ENCODE measurements at regions not wholly inside any gene's neighbourhood (a gene's known extent, or its start where the extent isn't known, plus 50 kb on each side); places are given as distances from the start of the nearest gene placed in this dataset.

DNA sequence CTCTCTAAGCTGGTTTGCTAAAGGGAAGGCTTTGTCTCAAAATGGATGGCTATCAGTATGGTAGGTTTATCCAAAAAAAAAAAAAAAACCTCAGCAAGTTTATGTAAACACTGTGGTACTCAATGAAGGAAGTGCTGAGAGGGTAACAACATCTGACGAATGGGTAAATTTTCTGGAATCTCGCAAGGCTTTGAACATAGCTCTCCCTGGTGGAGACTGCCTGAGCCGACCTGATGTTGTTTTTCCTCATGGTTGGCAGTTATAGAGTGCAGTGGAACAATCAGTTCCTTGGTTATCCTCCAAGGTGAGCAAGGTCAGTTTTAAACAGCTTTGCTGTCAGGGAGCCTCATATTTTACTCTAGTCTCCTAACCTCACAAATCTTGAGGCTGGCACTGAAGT lies 94.6 kb downstream of the ZPLD1 start:
- DNase-seq, result no peak
- H3K27me3 Mint-ChIP-seq, result no peaks in the 10 kb centered on the region

DNA sequence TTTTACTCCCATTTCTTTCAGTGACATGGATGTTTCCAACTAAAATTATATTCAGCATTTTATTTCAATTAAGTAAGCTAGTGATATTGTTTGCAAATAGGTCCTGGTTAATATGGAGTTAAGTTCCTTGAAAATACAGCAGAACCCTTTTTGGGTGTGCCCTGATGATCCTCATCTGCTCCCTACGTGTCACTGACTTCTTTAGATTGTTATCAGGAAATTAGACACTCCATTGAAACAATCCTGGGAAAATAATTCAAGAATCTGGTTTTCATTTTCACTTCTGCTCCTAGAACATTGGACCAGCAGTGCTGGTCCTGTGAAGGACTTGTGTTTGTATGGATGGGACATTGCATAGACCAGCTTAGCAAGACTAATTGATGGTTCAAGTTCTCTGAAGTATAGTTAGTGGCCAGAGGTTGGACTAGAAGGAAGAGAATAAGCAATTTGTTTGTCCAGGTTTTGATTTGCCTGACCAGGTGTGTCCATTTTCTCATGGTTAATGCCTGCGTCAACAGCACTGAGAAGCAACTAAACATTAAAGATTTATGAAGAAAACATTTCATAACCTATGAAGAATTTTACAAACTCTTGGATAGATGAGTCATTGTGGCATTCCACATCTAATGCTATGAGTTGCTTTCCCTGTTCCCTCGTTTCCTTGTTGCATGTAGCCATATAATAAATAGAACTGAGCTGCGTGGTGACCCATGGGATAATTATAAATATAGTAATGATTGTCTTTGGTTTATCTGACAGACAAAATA lies 95.8 kb downstream of the ZPLD1 start:
- H3K4me3 Mint-ChIP-seq, result no peak overlapping the region
- no peaks in the 10 kb centered on the region for H3K36me3 Mint-ChIP-seq
- no peak for DNase-seq
- H3K27ac Mint-ChIP-seq, result no peak overlapping the region
- peaks cover 1% of the 10 kb centered on the region for H3K4me1 Mint-ChIP-seq
- no peaks in the 10 kb centered on the region for H3K27me3 Mint-ChIP-seq
- H3K9me3 Mint-ChIP-seq, result no peaks in the 10 kb centered on the region

More for the DNA sequence above, 94.6 kb downstream of the ZPLD1 start:
- Mint-ChIP-seq H3K4me1 (peaks cover 1% of the 10 kb centered on the region), H3K36me3 (no peaks in the 10 kb centered on the region), H3K27ac (no peak overlapping the region), H3K9me3 (no peaks in the 10 kb centered on the region), H3K4me3 (no peak overlapping the region)

DNA sequence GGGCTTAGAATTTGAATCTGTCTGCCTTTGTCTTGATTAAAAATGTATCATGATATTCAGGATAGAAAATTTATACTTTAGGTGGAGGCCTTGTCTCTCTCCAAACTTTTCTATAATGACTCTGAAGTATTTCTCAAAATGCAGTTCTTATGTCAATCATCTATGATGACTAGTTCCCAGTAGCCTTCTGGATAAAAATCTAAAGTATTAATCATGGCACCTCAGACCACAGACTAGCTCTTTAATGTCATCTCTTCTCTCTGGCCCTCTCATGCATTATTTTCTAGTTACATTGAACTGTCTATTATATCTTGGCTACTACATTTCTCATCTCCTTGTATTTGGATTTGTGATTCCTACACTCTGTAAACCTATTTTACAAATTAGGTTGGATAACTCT lies 96.9 kb downstream of the ZPLD1 start:
- H3K4me1 Mint-ChIP-seq, result peaks cover 1% of the 10 kb centered on the region
- H3K27me3 Mint-ChIP-seq, result no peaks in the 10 kb centered on the region
- H3K4me3 Mint-ChIP-seq, result no peak overlapping the region
- H3K27ac Mint-ChIP-seq, result no peak overlapping the region
- H3K9me3 Mint-ChIP-seq, result no peaks in the 10 kb centered on the region
- no peaks in the 10 kb centered on the region for H3K36me3 Mint-ChIP-seq
- no peak for DNase-seq

DNA sequence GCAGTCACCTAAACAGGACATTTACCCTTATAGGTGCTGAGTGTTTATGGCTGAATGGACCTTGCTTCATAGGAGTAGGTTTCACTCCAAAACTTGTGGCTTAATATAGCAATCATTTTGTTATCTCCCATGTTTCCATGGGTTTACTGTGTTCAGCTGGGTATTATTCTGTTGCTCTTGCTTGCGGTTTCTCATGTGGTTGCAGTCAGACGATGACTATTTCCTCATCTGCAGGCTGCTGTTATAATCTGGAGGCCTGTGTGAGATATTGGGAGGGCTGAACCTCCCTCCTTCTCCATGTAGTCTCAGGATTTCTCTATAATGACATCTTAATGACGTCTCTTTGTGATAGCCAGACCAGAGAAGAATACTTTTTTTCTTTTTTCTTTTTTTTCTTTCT lies 98.1 kb downstream of the ZPLD1 start:
- H3K4me1 Mint-ChIP-seq, result peaks cover 1% of the 10 kb centered on the region
- DNase-seq, result no peak
- H3K4me3 Mint-ChIP-seq, result no peak overlapping the region
- H3K27me3 Mint-ChIP-seq, result no peaks in the 10 kb centered on the region
- no peaks in the 10 kb centered on the region for H3K36me3 Mint-ChIP-seq
- no peaks in the 10 kb centered on the region for H3K9me3 Mint-ChIP-seq
- H3K27ac Mint-ChIP-seq, result no peak overlapping the region

DNA sequence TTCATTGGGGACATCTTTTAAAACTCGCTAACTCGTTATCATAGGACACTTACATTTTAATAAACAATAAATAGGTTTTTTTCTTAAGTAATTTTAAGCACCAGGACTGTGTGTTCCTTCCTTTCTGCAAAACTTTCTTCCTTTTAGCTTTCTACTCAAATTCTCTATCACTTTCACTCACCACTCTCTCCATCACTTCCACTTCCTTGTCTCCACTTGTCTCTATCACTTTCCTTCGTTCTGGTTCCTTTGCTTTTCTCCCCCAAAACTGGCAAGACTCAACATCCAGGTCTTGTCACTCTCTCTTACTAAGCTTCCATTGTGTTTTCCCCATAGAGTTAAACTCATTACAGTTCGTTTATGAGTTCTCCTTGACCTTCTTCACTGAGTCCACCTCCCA lies 99.0 kb downstream of the ZPLD1 start:
- peaks cover 1% of the 10 kb centered on the region for H3K4me1 Mint-ChIP-seq

DNA sequence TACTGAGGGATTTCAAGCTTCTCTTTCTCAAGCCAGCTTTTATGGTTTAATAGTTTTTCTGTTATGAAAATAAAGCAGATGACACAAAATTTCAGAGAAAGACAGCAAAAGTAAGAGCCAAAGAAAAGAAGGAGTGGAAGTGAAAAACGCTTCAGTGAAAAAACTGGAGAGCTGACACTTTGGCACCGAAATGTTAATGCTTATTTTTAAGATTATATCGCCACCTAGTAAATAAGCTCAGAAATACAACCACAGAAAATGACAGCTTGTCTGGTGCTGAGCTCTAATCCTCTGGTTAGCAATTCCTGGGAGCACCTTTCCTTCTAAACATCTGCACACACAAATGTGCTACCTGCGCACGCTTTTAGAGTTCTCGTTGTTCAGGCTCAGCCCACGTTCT lies 101.6 kb downstream of the ZPLD1 start:
- H3K4me1 Mint-ChIP-seq, result peaks cover 1% of the 10 kb centered on the region
- no peaks in the 10 kb centered on the region for H3K36me3 Mint-ChIP-seq
- H3K27ac Mint-ChIP-seq, result no peak overlapping the region
- H3K27me3 Mint-ChIP-seq, result peaks cover 4% of the 10 kb centered on the region
- H3K9me3 Mint-ChIP-seq, result no peaks in the 10 kb centered on the region
- no peak for DNase-seq
- H3K4me3 Mint-ChIP-seq, result no peak overlapping the region

More for the DNA sequence above, 99.0 kb downstream of the ZPLD1 start:
- Mint-ChIP-seq H3K36me3 (no peaks in the 10 kb centered on the region), H3K9me3 (no peaks in the 10 kb centered on the region), H3K4me3 (no peak overlapping the region), H3K27ac (no peak overlapping the region), H3K27me3 (no peaks in the 10 kb centered on the region)
- DNase-seq, result no peak

DNA sequence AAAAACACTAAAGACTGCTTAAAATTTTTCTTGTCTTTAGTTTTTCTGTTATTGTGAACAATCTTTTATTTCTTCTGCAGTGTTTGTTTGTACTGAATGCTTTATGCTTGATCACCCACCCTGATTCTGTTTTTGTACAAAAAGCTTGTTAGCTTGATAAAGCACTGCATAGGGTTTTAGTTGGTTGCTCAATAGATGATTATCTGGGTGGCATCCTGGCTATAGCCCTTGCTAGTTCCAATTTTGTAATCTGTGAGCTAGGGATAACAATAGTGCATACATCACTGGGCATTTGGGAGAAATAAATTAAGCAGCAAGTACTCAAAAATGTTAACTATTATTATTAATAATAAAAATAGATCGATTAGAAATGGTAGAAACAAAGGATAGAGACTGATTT lies 102.3 kb downstream of the ZPLD1 start:
- H3K4me1 Mint-ChIP-seq, result peaks cover 1% of the 10 kb centered on the region
- no peak overlapping the region for H3K4me3 Mint-ChIP-seq
- no peaks in the 10 kb centered on the region for H3K9me3 Mint-ChIP-seq
- no peaks in the 10 kb centered on the region for H3K36me3 Mint-ChIP-seq
- no peak for DNase-seq
- H3K27me3 Mint-ChIP-seq, result peaks cover 8% of the 10 kb centered on the region
- no peak overlapping the region for H3K27ac Mint-ChIP-seq

DNA sequence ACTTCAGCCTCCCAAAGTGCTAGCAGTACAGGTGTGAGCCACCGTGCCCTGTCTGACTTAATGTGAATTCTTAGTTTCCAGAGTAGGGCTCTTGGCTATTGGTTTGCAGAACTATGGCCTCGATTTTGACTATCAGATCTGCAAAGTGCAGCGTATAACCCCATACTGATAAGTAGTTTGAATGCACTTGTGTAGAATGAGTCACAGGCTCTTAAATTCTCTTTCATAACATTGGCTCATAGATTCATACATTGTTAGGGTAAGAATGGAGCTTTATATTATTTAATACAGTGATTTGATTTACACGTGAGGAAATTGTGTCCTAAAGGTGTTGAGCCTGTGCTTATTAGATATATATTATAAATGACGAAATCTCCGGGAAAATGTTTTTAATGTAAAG lies 109.9 kb downstream of the ZPLD1 start:
- Mint-ChIP-seq H3K27me3 (peaks cover 8% of the 10 kb centered on the region), H3K9me3 (no peaks in the 10 kb centered on the region), H3K36me3 (no peaks in the 10 kb centered on the region), H3K4me1 (no peaks in the 10 kb centered on the region), H3K4me3 (no peak overlapping the region), H3K27ac (no peak overlapping the region)
- DNase-seq, result no peak

DNA sequence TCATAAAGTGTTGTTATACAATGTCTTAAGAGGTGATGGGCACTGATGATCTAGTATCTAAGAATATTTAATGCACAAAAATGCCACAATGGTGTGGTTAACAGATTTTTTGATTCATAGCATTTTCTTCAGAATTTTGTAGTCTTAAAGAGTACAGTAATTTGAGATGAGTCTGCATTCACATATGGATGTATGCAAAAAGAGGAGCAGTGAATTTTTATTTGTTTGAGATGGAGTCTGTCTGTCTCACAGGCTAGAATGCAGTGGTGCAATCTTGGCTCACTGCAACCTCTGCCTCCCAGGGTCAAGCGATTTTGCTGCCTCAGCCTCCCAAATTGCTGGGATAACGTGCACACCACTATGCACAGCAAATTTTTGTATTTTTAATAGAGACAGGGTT lies 110.5 kb downstream of the ZPLD1 start:
- Mint-ChIP-seq H3K9me3 (no peaks in the 10 kb centered on the region), H3K4me1 (no peaks in the 10 kb centered on the region), H3K4me3 (no peak overlapping the region), H3K27me3 (peaks cover 8% of the 10 kb centered on the region), H3K36me3 (no peaks in the 10 kb centered on the region), H3K27ac (no peak overlapping the region)
- DNase-seq, result no peak

DNA sequence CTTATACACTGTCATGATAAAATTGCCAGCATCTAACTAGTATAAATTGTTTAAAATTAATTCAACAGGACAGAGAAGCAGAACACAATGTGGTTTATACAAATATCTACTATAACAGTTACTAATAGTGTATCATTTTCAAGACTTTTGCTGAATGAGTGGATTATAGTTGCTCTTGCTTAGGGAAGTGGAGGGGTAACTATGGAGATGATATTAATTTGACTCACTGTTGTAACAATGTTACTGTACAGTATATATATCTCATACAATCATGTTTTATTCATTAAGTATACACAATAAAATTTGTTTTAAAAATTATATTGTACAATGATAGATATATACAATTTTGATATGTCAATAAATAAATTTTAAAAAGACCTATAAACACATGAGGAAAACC lies 119.1 kb downstream of the ZPLD1 start:
- H3K27ac Mint-ChIP-seq, result no peak overlapping the region
- peaks cover 3% of the 10 kb centered on the region for H3K27me3 Mint-ChIP-seq
- H3K36me3 Mint-ChIP-seq, result no peaks in the 10 kb centered on the region
- H3K4me3 Mint-ChIP-seq, result no peak overlapping the region
- no peaks in the 10 kb centered on the region for H3K9me3 Mint-ChIP-seq
- H3K4me1 Mint-ChIP-seq, result no peaks in the 10 kb centered on the region
- no peak for DNase-seq

DNA sequence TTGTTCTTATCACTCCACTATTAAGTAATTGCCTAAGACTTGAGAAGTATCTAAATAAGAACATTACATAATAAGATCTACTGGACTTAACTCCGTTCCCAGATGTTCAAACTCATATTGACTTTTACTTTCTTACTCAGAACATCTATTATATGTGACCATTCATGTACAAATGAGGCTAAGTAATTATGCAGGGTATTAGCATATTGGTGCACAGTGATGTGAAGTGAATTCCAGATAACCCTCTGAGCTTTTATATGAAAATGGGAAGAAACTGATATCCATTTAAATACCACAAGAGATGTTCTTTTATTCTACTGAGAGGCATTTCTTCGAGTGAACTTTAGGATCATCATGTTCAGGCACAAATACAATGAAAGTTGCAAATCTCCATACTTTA lies 135.7 kb downstream of the ZPLD1 start:
- H3K27ac Mint-ChIP-seq, result no peak overlapping the region

DNA sequence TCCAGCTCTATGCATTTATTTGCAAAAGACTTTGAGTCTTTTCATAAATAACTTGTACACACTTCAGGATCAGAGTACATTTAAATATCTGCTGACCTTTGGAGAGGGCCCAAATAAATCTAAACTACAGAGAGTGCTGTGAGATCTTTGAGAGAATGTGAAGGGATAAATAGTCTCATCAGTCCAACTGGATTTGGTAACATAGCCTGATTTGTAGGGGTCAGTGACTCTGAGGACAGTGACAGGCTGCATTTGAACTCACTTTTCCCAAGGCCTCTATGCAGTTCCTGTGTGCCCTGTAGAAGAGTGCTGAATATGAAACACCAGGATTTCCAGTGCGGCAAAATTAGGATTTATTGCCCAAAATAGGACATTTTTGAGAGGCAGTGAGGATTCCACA lies 136.2 kb downstream of the ZPLD1 start:
- no peaks in the 10 kb centered on the region for H3K36me3 Mint-ChIP-seq
- H3K27me3 Mint-ChIP-seq, result peaks cover 7% of the 10 kb centered on the region
- H3K9me3 Mint-ChIP-seq, result no peaks in the 10 kb centered on the region

More for the DNA sequence above, 135.7 kb downstream of the ZPLD1 start:
- no peak overlapping the region for H3K4me3 Mint-ChIP-seq
- peaks cover 1% of the 10 kb centered on the region for H3K9me3 Mint-ChIP-seq
- H3K4me1 Mint-ChIP-seq, result no peaks in the 10 kb centered on the region
- DNase-seq, result no peak
- H3K27me3 Mint-ChIP-seq, result peaks cover 8% of the 10 kb centered on the region
- no peaks in the 10 kb centered on the region for H3K36me3 Mint-ChIP-seq

DNA sequence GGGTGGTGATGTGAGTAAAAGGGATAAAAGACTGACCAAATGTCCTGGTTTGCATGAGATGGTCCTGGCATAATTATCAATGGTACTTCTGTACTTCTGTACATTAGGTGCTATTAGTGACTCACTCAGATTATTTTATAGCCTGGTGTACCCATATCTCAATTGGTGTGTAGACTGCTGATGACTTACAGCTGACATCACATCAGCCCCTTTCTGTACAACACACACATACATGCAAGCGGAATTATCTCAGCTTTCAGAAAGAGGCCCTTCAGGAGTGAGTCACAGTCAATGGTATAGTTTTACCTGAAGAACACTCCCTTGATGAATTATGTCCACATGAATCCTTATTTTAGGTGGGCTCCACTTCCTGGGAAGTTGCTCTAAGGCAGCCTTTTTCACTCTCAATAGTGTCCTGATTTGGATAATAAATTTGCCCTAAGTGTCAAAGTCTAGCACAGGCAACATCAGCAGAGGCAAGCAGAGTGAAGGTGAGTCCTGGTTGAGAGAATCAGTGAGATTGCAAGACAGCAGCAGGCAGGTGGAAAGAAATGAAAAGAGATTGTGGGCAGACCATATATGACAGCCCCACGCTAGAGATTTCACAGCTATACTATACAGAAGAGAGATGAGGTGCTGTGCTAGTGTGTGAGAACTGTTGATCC lies 137.0 kb downstream of the ZPLD1 start:
- Mint-ChIP-seq H3K36me3 (no peaks in the 10 kb centered on the region), H3K4me1 (no peaks in the 10 kb centered on the region)
- no peak for DNase-seq

More for the DNA sequence above, 136.2 kb downstream of the ZPLD1 start:
- Mint-ChIP-seq H3K4me3 (no peak overlapping the region), H3K4me1 (no peaks in the 10 kb centered on the region), H3K27ac (no peak overlapping the region)
- no peak for DNase-seq

DNA sequence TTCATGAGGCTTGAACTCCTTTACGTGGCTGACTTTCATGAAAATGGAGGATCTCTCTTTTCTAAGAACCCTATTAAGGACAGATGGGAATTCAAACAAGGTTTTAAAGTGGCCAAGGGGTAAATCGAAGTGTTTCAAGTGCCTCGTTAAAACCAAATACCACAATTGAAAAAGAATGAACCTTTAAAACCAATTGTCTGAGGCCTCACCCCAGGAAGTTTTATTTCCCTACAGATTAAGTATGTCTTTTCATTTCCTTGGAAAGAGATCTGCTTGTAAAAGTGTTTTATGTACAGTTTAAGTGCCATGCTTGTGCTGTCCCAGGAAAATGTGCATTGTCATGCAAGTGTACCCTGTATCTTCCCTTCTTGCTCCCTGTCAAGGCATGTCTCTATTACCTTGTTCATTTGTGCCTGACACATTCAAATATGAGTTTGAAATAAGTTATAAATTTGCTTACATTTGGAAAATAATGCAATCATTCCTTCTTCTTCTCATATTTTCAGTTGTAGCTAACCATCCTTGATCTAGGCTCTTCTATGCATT lies 138.7 kb downstream of the ZPLD1 start:
- Mint-ChIP-seq H3K27ac (no peak overlapping the region), H3K4me1 (no peaks in the 10 kb centered on the region), H3K27me3 (no peaks in the 10 kb centered on the region), H3K9me3 (no peaks in the 10 kb centered on the region), H3K36me3 (no peaks in the 10 kb centered on the region), H3K4me3 (no peak overlapping the region)
- no peak for DNase-seq

More for the DNA sequence above, 137.0 kb downstream of the ZPLD1 start:
- H3K4me3 Mint-ChIP-seq, result no peak overlapping the region
- H3K27ac Mint-ChIP-seq, result no peak overlapping the region
- peaks cover under 1% of the 10 kb centered on the region for H3K27me3 Mint-ChIP-seq
- H3K9me3 Mint-ChIP-seq, result no peaks in the 10 kb centered on the region

DNA sequence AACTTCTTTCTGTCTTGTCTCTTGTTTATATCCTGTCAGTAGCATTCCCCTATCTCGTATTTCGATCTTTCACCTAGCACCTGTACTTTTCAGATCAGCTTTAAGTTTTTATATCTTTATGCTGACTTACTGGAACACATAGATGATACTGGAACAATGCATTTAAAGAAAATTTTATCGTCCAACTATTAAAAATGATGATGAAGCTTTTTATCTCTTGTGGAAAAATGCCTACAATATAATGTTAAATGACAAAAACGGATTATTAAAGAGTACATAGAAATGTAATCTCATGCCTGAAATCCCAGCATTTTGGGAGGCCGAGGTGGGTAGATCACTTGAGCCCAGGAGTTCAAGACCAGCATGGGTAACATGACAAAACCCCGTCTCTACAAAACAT lies 139.5 kb downstream of the ZPLD1 start:
- no peak overlapping the region for H3K4me3 Mint-ChIP-seq
- H3K27ac Mint-ChIP-seq, result no peak overlapping the region
- no peaks in the 10 kb centered on the region for H3K9me3 Mint-ChIP-seq
- H3K27me3 Mint-ChIP-seq, result no peaks in the 10 kb centered on the region
- no peaks in the 10 kb centered on the region for H3K4me1 Mint-ChIP-seq
- H3K36me3 Mint-ChIP-seq, result no peaks in the 10 kb centered on the region
- no peak for DNase-seq

DNA sequence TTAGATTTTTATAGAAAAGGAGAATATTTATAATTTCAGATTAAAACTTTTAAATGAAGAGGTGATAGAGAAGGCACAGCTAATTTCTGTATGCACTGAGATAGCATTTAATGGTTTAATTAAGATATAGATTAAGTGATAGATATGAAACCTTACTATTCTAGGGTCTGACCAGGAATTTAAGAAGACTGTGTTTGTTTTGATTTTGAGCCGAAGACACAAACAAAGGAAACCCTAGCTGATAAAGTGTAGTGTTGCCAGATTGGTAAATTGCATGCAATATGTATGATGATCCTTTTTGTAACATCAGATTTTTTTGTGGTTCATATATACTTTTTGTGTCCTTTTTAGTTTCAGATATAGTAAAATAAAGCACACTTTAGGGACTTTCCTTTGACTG lies 141.8 kb downstream of the ZPLD1 start:
- no peaks in the 10 kb centered on the region for H3K27me3 Mint-ChIP-seq
- DNase-seq, result no peak
- no peaks in the 10 kb centered on the region for H3K9me3 Mint-ChIP-seq
- H3K4me1 Mint-ChIP-seq, result no peaks in the 10 kb centered on the region
- no peak overlapping the region for H3K4me3 Mint-ChIP-seq
- no peak overlapping the region for H3K27ac Mint-ChIP-seq
- H3K36me3 Mint-ChIP-seq, result no peaks in the 10 kb centered on the region

Measured in activated naive CD8-positive, alpha-beta T cell treated with anti-CD3 and anti-CD28 coated beads for 36 hours (primary cell).